Right cardiac atrium (tissue), 5 donors: ENCODE measurements at regions not wholly inside any gene's neighbourhood (a gene's known extent, or its start where the extent isn't known, plus 50 kb on each side); places are given as distances from the start of the nearest gene placed in this dataset.

ENCODE experiments used
- ATAC-seq, 2 donors: fragments of 200-7000 bp; cut with Tn5 transposase; one replicate each; pipeline versions ENCODE4 v1.8.0 to v1.9.1; 2020; ENCODE audit warnings: moderate library complexity in 2 of 2, mild to moderate bottlenecking in 1 of 2
- DNase-seq, 3 donors: peaks; one replicate each; pipeline ENCODE4 v3.0.0-alpha.2; 2020
- H3K27ac ChIP-seq: one replicate; pipeline ENCODE4 v1.5.1; 2013; ENCODE audit warnings: mild to moderate bottlenecking, low read length, control low read depth, moderate library complexity
- H3K27me3 ChIP-seq: one replicate; pipeline ENCODE4 v1.6.1; 2013; ENCODE audit not compliant: control insufficient read depth, insufficient read depth
- H3K4me1 ChIP-seq: one replicate; pipeline ENCODE4 v1.6.1; 2013; ENCODE audit warnings: low read length; ENCODE audit not compliant: control insufficient read depth, insufficient read depth
- H3K4me3 ChIP-seq: one replicate; pipeline ENCODE4 v1.5.1; 2013; ENCODE audit warnings: low read length, control low read depth
- H3K9me3 ChIP-seq: one replicate; pipeline ENCODE4 v1.6.1; 2013; ENCODE audit warnings: low read length; ENCODE audit not compliant: control insufficient read depth
- WGBS: extraction: QIAGEN DNeasy Blood & Tissue Kit; methylation state at CpG from one replicate; pipeline ENCODE4 v1.1.7; 2013; 5-methylcytosine and 5-hydroxymethylcytosine counted together
- intact Hi-C, 4 donors: fragments of 100-400 bp; cut with DNase I; formaldehyde crosslinking; loops; one replicate each; pipeline versions ENCODE4 v1.11.0 to v1.14.0; 2022 to 2023
- donor health status: healthy with polysubstance abuse.
- donor health status: DM: no; HTN: yes; CAD: no.
- donor health status: DM: no; HTN: no; CAD: no.
- donor health status: DM: no; HTN: yes; CAD: no; lungs with severe emphysema.
- donor health status: DM: yes; HTN: yes; CAD: no.

DNA sequence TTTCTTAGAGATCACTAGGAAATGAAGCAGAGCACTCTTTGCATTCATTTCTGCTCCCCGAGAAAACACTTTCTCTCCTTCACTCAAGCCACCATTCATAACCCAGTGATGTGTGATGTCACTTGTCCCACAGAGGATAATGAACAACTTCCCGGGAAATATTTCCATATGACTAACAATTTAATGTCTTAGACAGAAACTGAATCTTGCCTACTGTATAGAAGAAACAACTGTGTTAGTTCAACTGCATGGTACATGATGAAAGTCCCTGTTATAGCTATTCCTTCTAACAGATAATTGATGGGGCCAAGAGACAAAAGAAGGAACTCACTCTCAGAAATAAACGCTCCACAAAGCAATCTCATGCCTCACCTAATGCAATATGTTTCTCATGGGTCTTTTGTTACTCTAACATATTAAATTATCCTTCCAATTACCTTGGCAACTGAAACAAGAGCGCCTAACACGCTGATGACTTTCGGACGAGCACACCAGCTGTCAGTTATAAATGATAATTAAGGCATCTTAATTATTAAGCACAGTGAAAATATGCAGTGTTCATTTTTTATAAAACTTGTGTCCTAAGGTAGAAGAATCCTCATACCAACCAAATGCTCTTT is 113.7 kb upstream of the TLR3 start:
- Histone ChIP-seq H3K4me3 (no peak overlapping the region), H3K4me1 (no peaks in the 10 kb centered on the region), H3K27ac (no peak overlapping the region), H3K27me3 (no peaks in the 10 kb centered on the region), H3K9me3 (no peaks in the 10 kb centered on the region)
- no peak for DNase-seq
- intact Hi-C loops, result no loop called here
- no peak for ATAC-seq
- 84% methylated on average over 7 of the region's 7 CpGs for WGBS

DNA sequence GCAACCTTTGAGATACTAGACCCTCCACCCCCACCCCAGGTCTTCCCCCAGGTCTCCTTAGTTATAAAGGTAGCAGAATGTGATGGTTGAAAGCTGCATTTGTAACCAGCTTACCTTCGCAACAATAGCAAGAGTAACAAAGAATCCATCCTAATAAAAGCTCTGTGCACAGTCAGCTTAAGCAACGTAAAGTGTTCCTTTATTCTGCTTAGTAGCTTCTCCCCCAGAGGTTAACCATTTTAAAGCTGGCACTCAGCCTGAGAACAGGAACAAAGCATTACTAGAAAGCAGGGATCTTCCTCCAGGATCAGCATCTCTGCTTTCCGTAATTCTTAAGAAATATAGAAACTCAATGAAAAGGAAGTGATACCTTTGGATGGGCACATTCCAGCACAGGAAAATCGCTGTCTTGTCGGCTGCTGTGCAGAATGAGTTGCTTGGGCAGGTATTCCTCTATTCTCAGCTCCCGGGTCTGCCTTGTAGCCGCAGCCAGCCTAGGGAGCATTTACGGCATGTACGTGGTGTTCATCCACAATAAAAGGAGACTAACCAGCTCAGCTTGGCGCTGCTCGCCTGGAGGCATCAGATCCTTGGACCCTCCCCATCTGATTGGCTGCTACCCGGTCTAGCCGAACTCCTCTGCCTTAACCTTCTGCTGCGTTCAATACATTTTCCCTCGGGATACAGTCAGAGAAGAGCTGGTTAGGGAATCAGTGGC is 113.0 kb upstream of the TLR3 start:
- intact Hi-C loops, result no loop called here
- no peak overlapping the region for H3K4me3 ChIP-seq
- no peak overlapping the region for H3K27ac ChIP-seq
- WGBS, result 73% methylated on average over 15 of the region's 15 CpGs
- no peaks in the 10 kb centered on the region for H3K4me1 ChIP-seq
- ATAC-seq (no peak), DNase-seq (no peak)
- H3K9me3 ChIP-seq, result no peaks in the 10 kb centered on the region
- H3K27me3 ChIP-seq, result no peaks in the 10 kb centered on the region

DNA sequence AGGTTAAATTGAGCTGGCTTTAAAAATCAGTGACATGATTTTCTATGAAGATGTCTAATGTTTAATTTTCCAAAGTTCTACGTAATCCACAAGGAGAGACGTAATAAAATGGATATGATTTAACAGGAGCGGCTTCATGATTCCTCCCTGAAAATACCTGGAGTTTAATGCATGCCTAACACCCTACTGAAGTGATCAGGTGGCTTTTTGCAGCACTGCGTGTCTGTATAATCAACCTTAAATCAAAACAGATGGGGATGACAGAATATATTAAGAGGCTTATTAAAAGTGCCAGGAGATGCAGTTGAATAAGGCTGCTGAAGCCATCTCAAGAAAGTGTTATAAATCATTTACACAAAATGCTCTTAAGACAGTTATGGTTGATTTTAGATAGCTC is 112.4 kb upstream of the TLR3 start:
- Histone ChIP-seq H3K4me1 (no peaks in the 10 kb centered on the region), H3K27ac (no peak overlapping the region), H3K9me3 (no peaks in the 10 kb centered on the region), H3K27me3 (no peaks in the 10 kb centered on the region), H3K4me3 (no peak overlapping the region)
- 93% methylated on average over 4 of the region's 4 CpGs for WGBS
- DNase-seq (no peak), ATAC-seq (no peak)
- intact Hi-C loops, result no loop called here

DNA sequence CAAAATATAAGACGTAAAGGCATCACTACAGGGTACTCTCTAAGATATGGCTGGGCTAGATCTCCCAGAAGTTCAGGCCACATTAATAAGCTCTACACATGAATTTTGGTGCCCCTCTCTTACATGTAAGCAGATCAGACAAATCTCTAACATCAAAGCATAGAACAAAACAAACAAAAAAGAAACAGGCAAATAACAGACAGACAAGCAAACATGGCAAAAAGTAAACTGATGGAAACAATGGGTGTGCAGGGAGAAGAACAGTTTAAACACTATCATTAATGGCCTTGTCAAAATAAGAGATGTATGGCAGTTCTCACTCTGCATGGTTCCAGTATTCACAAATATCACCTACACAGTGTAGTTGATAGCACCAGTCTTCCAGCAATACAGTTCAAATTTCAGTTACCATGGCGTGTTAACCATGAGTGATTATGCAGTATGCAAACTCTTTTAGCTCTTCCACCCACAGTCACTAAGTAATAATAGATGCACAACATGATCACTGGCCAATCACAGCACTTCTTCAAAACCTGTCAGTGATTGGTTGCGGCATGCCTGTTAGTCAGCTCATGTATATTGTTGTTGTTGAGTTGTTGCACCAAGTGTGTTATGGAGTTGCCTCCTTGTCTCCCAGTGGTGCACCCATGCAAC is 110.7 kb upstream of the TLR3 start:
- Histone ChIP-seq H3K27ac (no peak overlapping the region), H3K4me1 (no peaks in the 10 kb centered on the region), H3K4me3 (no peak overlapping the region), H3K27me3 (no peaks in the 10 kb centered on the region), H3K9me3 (no peaks in the 10 kb centered on the region)
- 98% methylated on average over 3 of the region's 3 CpGs for WGBS
- ATAC-seq, result no peak
- intact Hi-C loops, result no loop called here
- DNase-seq, result no peak

DNA sequence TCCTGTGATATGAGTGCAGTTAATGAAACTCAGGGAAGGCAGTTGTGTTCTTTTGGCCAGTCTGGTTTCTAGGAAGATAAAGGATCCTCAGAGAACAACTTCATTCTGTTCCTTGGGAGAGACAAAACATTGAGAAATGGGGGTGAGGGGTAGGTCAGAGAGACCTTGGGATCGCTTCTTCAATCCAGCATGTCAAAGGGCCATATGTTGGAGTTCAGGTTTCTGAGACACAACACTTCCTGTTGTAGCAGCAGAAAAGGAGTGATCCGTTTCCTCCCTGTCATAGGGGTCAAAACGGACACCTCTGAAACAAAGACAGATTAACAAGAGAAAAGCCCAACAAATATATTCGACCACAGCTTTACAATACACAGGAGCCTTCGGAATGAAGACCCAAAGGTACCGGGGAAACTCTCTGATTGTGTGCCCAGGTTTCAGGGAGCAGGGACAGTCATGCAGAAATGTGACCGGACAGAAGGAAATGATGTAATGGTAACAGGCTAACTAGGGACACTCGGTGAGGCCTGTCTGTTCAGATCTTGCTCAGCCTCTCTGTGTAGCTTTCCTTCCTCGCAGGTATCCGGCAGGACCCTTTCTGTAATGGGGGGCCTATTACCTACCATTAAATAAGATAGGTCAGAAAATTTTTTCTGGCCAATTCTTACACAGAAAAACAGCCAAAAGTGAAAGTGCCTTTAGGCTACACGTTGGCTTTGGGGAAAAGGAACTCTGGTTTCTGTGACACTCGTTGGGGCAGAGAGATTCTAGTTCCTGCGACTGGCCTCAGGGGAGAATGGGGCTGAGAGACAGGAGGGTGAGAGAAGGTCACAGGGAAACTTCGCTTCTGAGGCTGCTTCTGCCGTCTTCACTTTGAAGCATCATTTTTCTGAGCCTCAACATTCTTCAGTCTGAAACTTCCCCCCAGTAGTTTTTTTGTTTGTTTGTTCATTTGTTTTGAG is 103.3 kb upstream of the TLR3 start:
- ATAC-seq, result peak; percentile 40 to 55
- Histone ChIP-seq H3K4me1 (peaks cover 2% of the 10 kb centered on the region), H3K27ac (peak overlapping the region; percentile 14), H3K27me3 (no peaks in the 10 kb centered on the region), H3K4me3 (no peak overlapping the region), H3K9me3 (no peaks in the 10 kb centered on the region)
- no peak for DNase-seq
- WGBS, result 62% methylated on average over 15 of the region's 15 CpGs
- intact Hi-C loops, result no loop called here

DNA sequence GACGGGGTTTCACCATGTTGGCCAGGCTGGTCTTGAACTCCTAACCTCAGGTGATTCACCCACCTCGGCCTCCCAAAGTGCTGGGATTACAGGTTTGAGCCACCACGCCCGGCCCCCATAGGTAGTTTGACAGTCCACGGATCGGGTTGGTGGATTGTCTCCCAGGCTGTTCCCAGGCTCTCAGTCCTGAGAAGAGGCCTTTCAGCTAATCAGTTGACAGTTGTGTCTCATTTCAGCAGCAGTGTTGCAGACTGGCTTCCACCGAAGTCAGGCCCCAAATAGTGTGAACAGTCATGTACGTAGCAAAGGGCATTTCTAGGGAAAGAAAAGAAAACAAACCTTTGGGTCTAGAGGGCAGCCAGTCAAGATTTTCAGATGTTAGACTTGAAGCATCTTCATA is 102.4 kb upstream of the TLR3 start:
- ATAC-seq (peak; percentile 55 to 68), DNase-seq (peak in 1 of 3 donors; percentile 24)
- no peaks in the 10 kb centered on the region for H3K9me3 ChIP-seq
- no peaks in the 10 kb centered on the region for H3K27me3 ChIP-seq
- 76% methylated on average over 8 of the region's 8 CpGs for WGBS
- intact Hi-C loops, result no loop called here
- peak overlapping the region; percentile 30 for H3K27ac ChIP-seq
- peaks cover 2% of the 10 kb centered on the region for H3K4me1 ChIP-seq
- no peak overlapping the region for H3K4me3 ChIP-seq

DNA sequence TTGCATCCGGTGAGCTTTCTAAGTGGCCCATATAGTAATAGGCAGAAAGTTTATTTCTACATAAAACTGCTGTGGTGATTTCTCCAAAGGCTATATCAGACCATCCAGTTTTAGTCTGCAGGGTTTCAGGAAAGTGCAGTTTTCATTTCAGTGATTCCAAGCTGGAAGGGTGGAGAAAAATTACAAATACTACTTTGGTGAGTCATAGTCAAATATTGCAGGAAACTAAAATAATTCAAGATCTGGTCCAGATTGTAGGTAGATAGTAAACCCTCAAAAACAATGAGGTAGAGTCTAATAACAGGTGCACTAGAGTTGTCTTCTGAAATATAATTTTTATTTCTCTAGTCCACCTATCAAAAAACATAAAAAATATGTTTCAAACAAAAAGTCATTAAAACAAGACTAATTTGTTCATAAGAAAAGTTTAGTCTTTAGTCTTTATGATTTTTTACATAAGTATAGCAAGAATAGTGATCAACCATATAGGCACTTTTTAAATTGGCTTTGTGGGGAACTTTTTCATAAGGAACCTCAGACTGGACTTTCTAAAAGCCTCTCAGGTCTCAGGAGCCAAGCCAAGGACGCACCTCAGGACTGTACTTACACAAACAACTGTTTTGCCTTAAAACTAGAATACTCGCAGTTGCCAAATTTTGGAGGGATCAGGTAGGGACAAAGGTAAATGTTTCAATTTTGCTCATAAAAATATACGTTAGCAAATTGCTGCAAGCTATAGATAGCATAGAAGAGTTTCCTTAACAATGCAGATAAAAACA is 101.8 kb upstream of the TLR3 start:
- DNase-seq, result no peak
- Histone ChIP-seq H3K27me3 (no peaks in the 10 kb centered on the region), H3K4me1 (peaks cover 2% of the 10 kb centered on the region), H3K27ac (peak overlapping the region; percentile 30), H3K4me3 (no peak overlapping the region), H3K9me3 (no peaks in the 10 kb centered on the region)
- intact Hi-C loops, result no loop called here
- 92% methylated on average over 4 of the region's 4 CpGs for WGBS
- no peak for ATAC-seq

DNA sequence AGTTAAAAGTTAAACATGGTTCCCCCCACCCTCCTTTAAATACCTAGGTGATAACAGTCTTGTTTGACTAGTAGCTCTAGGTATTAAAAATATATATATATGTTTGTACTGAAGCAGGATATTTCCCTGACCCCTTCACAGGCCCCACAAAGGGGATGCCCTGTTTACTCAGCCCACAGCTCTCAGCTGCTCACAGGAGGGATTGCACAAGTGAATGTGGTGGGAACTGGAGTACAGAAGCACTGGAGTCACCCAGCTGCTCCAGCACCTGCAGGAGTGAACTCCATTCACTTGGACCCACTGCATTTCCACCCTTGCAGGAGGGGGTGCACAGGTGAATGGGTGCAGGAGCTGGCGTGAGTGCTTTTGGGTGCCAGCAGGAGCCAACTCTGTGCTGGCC is 99.3 kb upstream of the TLR3 start:
- 87% methylated on average over 1 of the region's 1 CpG for WGBS
- Histone ChIP-seq H3K27ac (no peak overlapping the region), H3K27me3 (no peaks in the 10 kb centered on the region), H3K4me3 (no peak overlapping the region), H3K4me1 (peaks cover 2% of the 10 kb centered on the region), H3K9me3 (no peaks in the 10 kb centered on the region)
- intact Hi-C loops, result no loop called here
- no peak for ATAC-seq
- no peak for DNase-seq

DNA sequence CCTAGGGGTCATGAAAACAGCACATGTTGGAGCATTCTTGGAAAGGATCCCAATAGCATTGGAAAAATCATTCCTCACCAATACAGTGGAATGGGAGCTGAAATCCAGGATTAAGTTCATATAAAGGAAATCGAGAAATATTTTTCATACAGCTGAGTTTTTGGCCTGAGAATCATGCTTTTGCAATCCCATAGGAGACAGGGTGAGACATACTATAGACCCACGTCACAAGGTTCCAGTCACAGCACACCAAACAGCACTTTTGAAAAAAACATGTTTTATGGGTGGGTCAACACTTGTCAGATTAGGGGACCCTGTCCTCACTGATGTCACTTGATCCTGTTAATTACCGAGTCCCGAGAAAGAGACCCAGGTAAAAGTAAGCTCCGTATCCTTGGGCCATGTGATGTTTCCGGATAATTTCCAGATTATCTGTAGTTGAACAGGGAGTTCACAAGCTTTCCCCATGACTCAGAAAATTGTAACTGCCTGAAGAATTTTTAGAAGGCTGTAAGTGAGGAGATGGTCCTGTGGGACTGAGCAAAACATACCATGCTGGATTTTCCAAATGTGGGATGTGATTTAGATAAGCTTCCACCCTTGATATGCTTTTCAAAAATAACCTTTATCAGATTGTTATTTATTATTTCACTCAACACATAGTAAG is 80.9 kb upstream of the TLR3 start:
- H3K4me3 ChIP-seq, result no peak overlapping the region
- 59% methylated on average over 6 of the region's 6 CpGs for WGBS
- H3K4me1 ChIP-seq, result no peaks in the 10 kb centered on the region
- no peaks in the 10 kb centered on the region for H3K9me3 ChIP-seq
- DNase-seq, result no peak
- H3K27me3 ChIP-seq, result no peaks in the 10 kb centered on the region
- intact Hi-C loops, result no loop called here
- ATAC-seq, result peak; percentile 31 to 37
- H3K27ac ChIP-seq, result peak overlapping the region; percentile 37

DNA sequence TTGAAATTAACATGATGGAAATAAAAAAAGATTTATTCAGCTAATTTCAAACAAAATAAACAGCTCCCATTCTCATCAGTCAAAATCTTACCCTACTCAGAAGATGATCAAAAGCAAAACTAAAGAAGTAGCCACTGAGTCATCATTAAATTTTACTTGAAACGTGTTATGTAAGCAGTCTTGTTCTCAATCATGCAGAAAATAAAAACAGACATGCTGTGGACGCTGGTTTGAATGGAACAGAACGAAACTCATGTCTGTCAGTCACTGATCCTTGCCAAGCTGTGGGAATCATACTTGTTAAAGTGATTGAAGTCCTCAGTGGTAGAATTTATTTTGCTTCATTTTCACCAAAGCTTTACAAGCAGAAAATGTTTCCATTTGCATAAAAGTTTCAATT is 77.2 kb upstream of the TLR3 start:
- Histone ChIP-seq H3K4me3 (no peak overlapping the region), H3K27ac (no peak overlapping the region), H3K4me1 (no peaks in the 10 kb centered on the region), H3K9me3 (no peaks in the 10 kb centered on the region), H3K27me3 (no peaks in the 10 kb centered on the region)
- no peak for ATAC-seq
- DNase-seq, result no peak
- 62% methylated on average over 3 of the region's 3 CpGs for WGBS
- intact Hi-C loops, result no loop called here
